H1 (cell line): ENCODE measurements at regions not wholly inside any gene's neighbourhood (a gene's known extent, or its start where the extent isn't known, plus 50 kb on each side); places are given as distances from the start of the nearest gene placed in this dataset.

Source experiments
- CTCF ChIA-PET: fragments of 300-600 bp; sonication (Branson Sonifier 250); formaldehyde crosslinking; loops from one replicate; lab custom pipeline; 2021; ENCODE audit not compliant: partially characterized antibody; lab: Charles Lee
- POLR2A ChIA-PET: fragments of 300-600 bp; sonication (Branson Sonifier 250); formaldehyde crosslinking; loops from one replicate; lab custom pipeline; 2021; ENCODE audit warnings: inconsistent platforms; ENCODE audit not compliant: partially characterized antibody; lab: Charles Lee
- DNase-seq, 2 experiments: peaks; one replicate each; pipeline versions ENCODE4 v3.0.0 to v3.0.0-alpha.2; 2010 to 2022; ENCODE audit warnings: low spot score in 2 of 2, low read depth in 1 of 2, mixed read lengths in 1 of 2
- FAIRE-seq: peaks from 2 replicates; lab custom pipeline; 2011; peaks lifted over from hg19 to GRCh38; lab: Jason Lieb, UNC
- H2AFZ ChIP-seq: 2 replicates; pipeline ENCODE4 v1.8.1; 2012; ENCODE audit warnings: low read length, inconsistent platforms
- H2AK5ac ChIP-seq: 2 replicates; pipeline ENCODE4 v1.6.1; 2013; ENCODE audit warnings: low read depth, low read length
- H2BK120ac ChIP-seq: replicated peaks from 2 replicates; pipeline ENCODE3; 2013; ENCODE audit warnings: low read depth, low read length, inconsistent platforms
- H2BK12ac ChIP-seq: 2 replicates; pipeline ENCODE4 v1.6.1; 2013; ENCODE audit warnings: low read depth, low read length
- H2BK15ac ChIP-seq: 2 replicates; pipeline ENCODE4 v1.6.1; 2013; ENCODE audit warnings: low read length
- H2BK20ac ChIP-seq: 2 replicates; pipeline ENCODE4 v1.6.1; 2013; ENCODE audit warnings: low read length
- H2BK5ac ChIP-seq: 2 replicates; pipeline ENCODE4 v1.6.1; 2013; ENCODE audit warnings: low read depth, low read length
- H3K14ac ChIP-seq: 2 replicates; pipeline ENCODE4 v1.6.1; 2013; ENCODE audit warnings: inconsistent platforms; ENCODE audit not compliant: insufficient read length
- H3K18ac ChIP-seq: 2 replicates; pipeline ENCODE4 v1.6.1; 2013; ENCODE audit warnings: low read length; ENCODE audit errors: extremely low read depth
- H3K23ac ChIP-seq: 2 replicates; pipeline ENCODE4 v1.6.1; 2013; ENCODE audit warnings: inconsistent platforms; ENCODE audit not compliant: insufficient read length
- H3K23me2 ChIP-seq: 2 replicates; pipeline ENCODE4 v1.6.1; 2013; ENCODE audit warnings: low read depth, low read length
- H3K27ac ChIP-seq: 2 replicates; pipeline ENCODE4 v1.6.1; 2011; ENCODE audit warnings: low read depth, low read length, inconsistent platforms
- H3K27me3 ChIP-seq, 4 experiments: replicated peaks in 1 of 4; 1 replicate in 1 of 4; 2 replicates in 3 of 4; pipeline versions ENCODE4 v1.6.1 to v1.8.1; 2011 to 2013; ENCODE audit warnings: low read length in 3 of 4, mild to moderate bottlenecking in 3 of 4, inconsistent platforms in 2 of 4, mixed read lengths in 2 of 4, moderate library complexity in 1 of 4; ENCODE audit not compliant: control insufficient read depth in 3 of 4, insufficient read depth in 3 of 4; ENCODE audit errors: extremely low read depth in 1 of 4
- H3K36me3 ChIP-seq, 4 experiments: 2 replicates each; pipeline versions ENCODE4 v1.6.1 to v1.8.1; 2011 to 2013; ENCODE audit warnings: mild to moderate bottlenecking in 4 of 4, low read length in 3 of 4, moderate library complexity in 2 of 4, control low read depth in 1 of 4, inconsistent platforms in 1 of 4; ENCODE audit not compliant: insufficient read depth in 4 of 4, control insufficient read depth in 2 of 4
- H3K4ac ChIP-seq: replicated peaks from 2 replicates; pipeline ENCODE3; 2013; ENCODE audit warnings: low read length, low read depth, mixed read lengths, inconsistent platforms; ENCODE audit not compliant: insufficient read length
- H3K4me1 ChIP-seq, 4 experiments: replicated peaks in 1 of 4; 1 replicate in 1 of 4; 2 replicates in 3 of 4; pipeline versions ENCODE4 v1.6.1 to v1.8.1; 2011 to 2013; ENCODE audit warnings: low read length in 3 of 4, inconsistent platforms in 2 of 4, mixed read lengths in 1 of 4; ENCODE audit not compliant: insufficient read depth in 4 of 4, control insufficient read depth in 3 of 4
- H3K4me2 ChIP-seq, 2 experiments: 2 replicates each; pipeline versions ENCODE4 v1.6.1 to v1.8.1; 2011 to 2013; ENCODE audit warnings: low read depth in 2 of 2, low read length in 2 of 2, control low read depth in 1 of 2, inconsistent platforms in 1 of 2, mild to moderate bottlenecking in 1 of 2; ENCODE audit not compliant: insufficient read depth in 1 of 2
- H3K4me3 ChIP-seq, 4 experiments: fragments of 200-600, 300-600 bp in 1 of 4; sonication (generic), shearing (Covaris generic), sonication (Bioruptor Twin) in 1 of 4; 2 replicates each; pipeline versions ENCODE4 v1.5.1 to v1.8.1; 2011 to 2016; ENCODE audit warnings: low read length in 4 of 4, low read depth in 3 of 4, control low read depth in 2 of 4, inconsistent platforms in 2 of 4, mild to moderate bottlenecking in 2 of 4, mixed read lengths in 1 of 4, moderate library complexity in 1 of 4; ENCODE audit not compliant: insufficient read depth in 2 of 4; ENCODE audit errors: extremely low read depth in 1 of 4
- H3K56ac ChIP-seq: replicated peaks from 2 replicates; pipeline ENCODE3; 2013; ENCODE audit warnings: low read depth, mild to moderate bottlenecking, mixed read lengths, low read length, inconsistent platforms; ENCODE audit not compliant: insufficient read length
- H3K79me1 ChIP-seq: 2 replicates; pipeline ENCODE4 v1.6.1; 2013; ENCODE audit warnings: low read depth, low read length, control low read depth
- H3K79me2 ChIP-seq, 2 experiments: 2 replicates each; pipeline versions ENCODE4 v1.6.1 to v1.8.1; 2012 to 2013; ENCODE audit warnings: low read length in 2 of 2, mild to moderate bottlenecking in 2 of 2, inconsistent platforms in 1 of 2; ENCODE audit not compliant: insufficient read depth in 2 of 2, control insufficient read depth in 1 of 2
- H3K9ac ChIP-seq, 4 experiments: replicated peaks in 1 of 4; 1 replicate in 1 of 4; 2 replicates in 3 of 4; pipeline versions ENCODE4 v1.6.1 to v1.8.1; 2011 to 2013; ENCODE audit warnings: low read depth in 3 of 4, low read length in 3 of 4, control low read depth in 2 of 4, mild to moderate bottlenecking in 2 of 4, moderate library complexity in 2 of 4, inconsistent platforms in 1 of 4; ENCODE audit errors: extremely low read depth in 1 of 4
- H3K9me3 ChIP-seq, 2 experiments: 2 replicates each; pipeline versions ENCODE4 v1.6.1 to v1.8.1; 2012 to 2013; ENCODE audit warnings: mild to moderate bottlenecking in 2 of 2, moderate library complexity in 2 of 2, control low read depth in 1 of 2, inconsistent platforms in 1 of 2, low read depth in 1 of 2, low read length in 1 of 2, mixed read lengths in 1 of 2; ENCODE audit not compliant: insufficient read depth in 2 of 2
- H4K20me1 ChIP-seq, 2 experiments: replicated peaks in 1 of 2; 2 replicates each; pipeline versions ENCODE3 to v1.8.1; 2011 to 2013; ENCODE audit warnings: inconsistent platforms in 2 of 2, low read length in 2 of 2, mild to moderate bottlenecking in 1 of 2; ENCODE audit not compliant: insufficient read depth in 2 of 2, control insufficient read depth in 1 of 2
- H4K5ac ChIP-seq: 2 replicates; pipeline ENCODE4 v1.6.1; 2013; ENCODE audit warnings: low read length, low read depth, mixed read lengths, inconsistent platforms; ENCODE audit not compliant: insufficient read length
- H4K8ac ChIP-seq: 2 replicates; pipeline ENCODE4 v1.8.0; 2013; ENCODE audit warnings: mild to moderate bottlenecking, moderate library complexity, low read length, inconsistent platforms; ENCODE audit not compliant: insufficient read depth; ENCODE audit errors: extremely low read depth
- H4K91ac ChIP-seq: replicated peaks from 2 replicates; pipeline ENCODE3; 2013; ENCODE audit warnings: low read length, mixed read lengths, inconsistent platforms; ENCODE audit not compliant: insufficient read length
- HDAC2 ChIP-seq, 2 experiments: fragments of 300-600 bp in 1 of 2; sonication (generic) in 1 of 2; IDR thresholded peaks; 2 replicates each; pipeline ENCODE4 v1.6.1; 2011 to 2012; ENCODE audit warnings: low read depth in 2 of 2, low read length in 2 of 2, mild to moderate bottlenecking in 2 of 2, moderate library complexity in 2 of 2, borderline replicate concordance in 1 of 2, inconsistent platforms in 1 of 2
- WGBS, 2 experiments: shearing (Covaris generic) in 1 of 2; methylation state at CpG; one replicate each; pipeline versions ENCODE4 v1.1.6 to v1.1.7; 2013 to 2015; ENCODE audit warnings: low lambda C conversion rate in 2 of 2, mixed read lengths in 2 of 2, inconsistent platforms in 1 of 2, low coverage in 1 of 2, missing lambda C conversion rate in 1 of 2; ENCODE audit not compliant: insufficient replicate concordance in 2 of 2, insufficient coverage in 1 of 2, insufficient read length in 1 of 2; ENCODE audit errors: extremely low coverage in 1 of 2, missing lambda C conversion rate in 1 of 2; 5-methylcytosine and 5-hydroxymethylcytosine counted together

DNA sequence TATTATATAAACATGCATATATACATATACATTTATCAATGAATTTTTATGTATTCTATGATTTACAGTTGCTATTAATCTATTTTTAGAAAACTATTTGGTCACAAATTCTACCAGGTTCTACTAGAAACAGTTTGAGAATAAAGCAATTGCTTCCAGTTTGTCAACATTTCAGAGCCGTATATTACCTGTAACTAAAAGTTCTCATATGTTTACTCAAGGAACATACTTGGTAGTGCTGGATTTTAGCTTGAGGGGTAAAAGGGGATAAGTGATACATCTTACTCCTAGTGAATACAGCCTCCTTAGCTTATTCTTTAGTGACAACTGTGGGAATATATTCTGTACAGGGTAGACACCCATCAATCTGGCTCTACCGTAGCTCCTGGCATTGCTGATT is 1590.5 kb upstream of the LRRTM3 start:
- Histone ChIP-seq H3K4me3 (no peak overlapping the region), H2AK5ac (no peak overlapping the region), H4K91ac (no peak overlapping the region), H3K18ac (no peak overlapping the region), H2BK120ac (no peak overlapping the region), H2BK12ac (no peak overlapping the region), H3K4me1 (no peaks in the 10 kb centered on the region), H3K14ac (no peak overlapping the region), H3K27me3 (no peaks in the 10 kb centered on the region), H3K79me1 (no peaks in the 10 kb centered on the region), H4K8ac (no peak overlapping the region), H2BK15ac (no peak overlapping the region), H3K23ac (no peak overlapping the region), H3K79me2 (no peaks in the 10 kb centered on the region), H3K27ac (no peak overlapping the region), H4K5ac (no peak overlapping the region), H3K23me2 (no peaks in the 10 kb centered on the region), H3K9me3 (no peaks in the 10 kb centered on the region), H3K4ac (no peak overlapping the region), H3K36me3 (no peaks in the 10 kb centered on the region), H2BK20ac (no peak overlapping the region), H3K4me2 (no peak overlapping the region), H3K56ac (no peak overlapping the region), H2BK5ac (no peak overlapping the region), H3K9ac (no peak overlapping the region), H4K20me1 (no peaks in the 10 kb centered on the region), H2AFZ (no peak overlapping the region)
- ChIA-PET CTCF (no interaction called here), POLR2A (no interaction called here)
- no peak for TF ChIP-seq HDAC2 (IDR thresholded peaks at IDR 0.05; ENCODE audit: borderline replicate concordance in 1 of 2, low read depth in 2 of 2, low read length in 2 of 2)
- WGBS, 2 experiments, result 98% methylated on average over 2 of the region's 2 CpGs; no CpG with 5 or more reads in 1 of the 2 experiments
- no peak for FAIRE-seq
- DNase-seq, result no peak
